ENCODE measurements at regions not wholly inside any gene's neighbourhood (a gene's known extent, or its start where the extent isn't known, plus 50 kb on each side); places are given as distances from the start of the nearest gene placed in this dataset.

DNA sequence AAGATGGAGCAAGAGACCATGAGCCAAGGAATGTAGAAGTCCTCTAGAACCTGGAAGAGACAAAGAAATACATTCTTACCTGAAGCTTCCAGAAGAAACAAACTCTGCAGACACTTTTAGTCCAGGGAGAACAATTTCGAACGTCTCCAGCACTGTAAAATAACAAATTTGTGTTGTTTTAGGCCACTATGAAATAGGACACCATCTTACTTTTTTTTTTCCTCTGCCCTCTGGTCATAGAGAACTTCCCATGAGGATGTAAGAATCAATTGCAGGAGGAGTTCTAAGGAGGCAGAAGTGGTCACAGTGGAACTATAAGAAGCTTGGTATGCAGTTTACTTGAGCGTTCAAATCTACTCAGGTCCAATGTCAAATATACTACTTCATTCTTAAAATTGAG lies 1295.9 kb downstream of the ZPLD1 start:
- H3K27ac Mint-ChIP-seq = no peak overlapping the region
- H3K4me3 Mint-ChIP-seq = no peak overlapping the region
- H3K36me3 Mint-ChIP-seq (ENCODE audit: low read depth) = no peaks in the 10 kb centered on the region
- H3K4me1 Mint-ChIP-seq = no peaks in the 10 kb centered on the region
- no peak for TF ChIP-seq CTCF (IDR thresholded peaks at IDR 0.05; ENCODE audit: unreplicated experiment in 3 of 3)
- H3K27me3 Mint-ChIP-seq (ENCODE audit: low read depth) = peaks cover 3% of the 10 kb centered on the region
- no peaks in the 10 kb centered on the region for H3K9me3 Mint-ChIP-seq

GRCh38 chr3:103752986-103753385 lies 1318.2 kb downstream of the ZPLD1 start:
- Mint-ChIP-seq H3K27me3 (ENCODE audit: low read depth) (no peaks in the 10 kb centered on the region), H3K27ac (no peak overlapping the region), H3K4me1 (no peaks in the 10 kb centered on the region)

GRCh38 chr3:103767635-103768034 lies 1332.8 kb downstream of the ZPLD1 start:
- Mint-ChIP-seq H3K4me1 (no peaks in the 10 kb centered on the region), H3K4me3 (no peak overlapping the region), H3K27ac (no peak overlapping the region), H3K27me3 (ENCODE audit: low read depth) (no peaks in the 10 kb centered on the region), H3K36me3 (ENCODE audit: low read depth) (no peaks in the 10 kb centered on the region), H3K9me3 (peaks cover 8% of the 10 kb centered on the region)
- no peak for TF ChIP-seq CTCF (IDR thresholded peaks at IDR 0.05; ENCODE audit: unreplicated experiment in 3 of 3)

More at GRCh38 chr3:103752986-103753385, 1318.2 kb downstream of the ZPLD1 start:
- Mint-ChIP-seq H3K36me3 (ENCODE audit: low read depth) (no peaks in the 10 kb centered on the region), H3K4me3 (no peak overlapping the region), H3K9me3 (no peaks in the 10 kb centered on the region)
- TF ChIP-seq CTCF (IDR thresholded peaks at IDR 0.05; ENCODE audit: unreplicated experiment in 3 of 3) = no peak

GRCh38 chr3:103785017-103785416 lies 1350.2 kb downstream of the ZPLD1 start:
- no peaks in the 10 kb centered on the region for H3K36me3 Mint-ChIP-seq (ENCODE audit: low read depth)
- peaks cover 5% of the 10 kb centered on the region for H3K4me1 Mint-ChIP-seq
- no peak for TF ChIP-seq CTCF (IDR thresholded peaks at IDR 0.05; ENCODE audit: unreplicated experiment in 3 of 3)
- no peaks in the 10 kb centered on the region for H3K9me3 Mint-ChIP-seq
- no peak overlapping the region for H3K4me3 Mint-ChIP-seq
- no peak overlapping the region for H3K27ac Mint-ChIP-seq
- H3K27me3 Mint-ChIP-seq (ENCODE audit: low read depth) = no peaks in the 10 kb centered on the region

DNA sequence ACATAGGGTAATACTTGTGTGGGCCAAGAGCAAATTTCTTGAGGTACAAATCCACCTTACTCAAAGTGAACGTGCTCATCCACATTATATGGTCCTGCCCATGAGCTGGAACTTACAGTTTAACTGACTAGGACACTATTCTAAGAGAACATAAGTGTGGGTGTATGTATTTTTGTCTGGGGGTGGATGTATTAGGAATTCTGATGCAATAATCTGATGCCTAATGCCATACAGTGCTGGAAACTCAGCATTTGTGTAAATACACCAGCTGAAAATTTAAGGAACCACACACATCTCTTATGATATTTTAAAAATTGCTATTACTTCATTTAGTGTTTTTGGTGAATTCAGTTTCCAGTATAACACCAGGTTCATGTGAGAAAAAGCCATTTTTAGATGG lies 1350.7 kb downstream of the ZPLD1 start:
- Mint-ChIP-seq H3K27ac (no peak overlapping the region), H3K9me3 (no peaks in the 10 kb centered on the region), H3K4me1 (peaks cover 5% of the 10 kb centered on the region), H3K36me3 (ENCODE audit: low read depth) (no peaks in the 10 kb centered on the region), H3K27me3 (ENCODE audit: low read depth) (no peaks in the 10 kb centered on the region), H3K4me3 (no peak overlapping the region)
- TF ChIP-seq CTCF (IDR thresholded peaks at IDR 0.05; ENCODE audit: unreplicated experiment in 3 of 3) = no peak

GRCh38 chr3:103786296-103786695 lies 1351.5 kb downstream of the ZPLD1 start:
- Mint-ChIP-seq H3K27me3 (ENCODE audit: low read depth) (no peaks in the 10 kb centered on the region), H3K36me3 (ENCODE audit: low read depth) (no peaks in the 10 kb centered on the region), H3K27ac (peak overlapping the region in 2 of 3 experiments; percentile 32 to 53), H3K4me3 (peak overlapping the region in 1 of 3 experiments; percentile 28), H3K4me1 (peaks cover 5% of the 10 kb centered on the region), H3K9me3 (no peaks in the 10 kb centered on the region)
- no peak for TF ChIP-seq CTCF (IDR thresholded peaks at IDR 0.05; ENCODE audit: unreplicated experiment in 3 of 3)
